SK-N-SH (cell line): ENCODE measurements at regions not wholly inside any gene's neighbourhood (a gene's known extent, or its start where the extent isn't known, plus 50 kb on each side); places are given as distances from the start of the nearest gene placed in this dataset.
"Not testable (repeated sequence)": the region's sequence is repeated elsewhere in the genome, so short reads cannot be mapped to it uniquely, and the experiment has no call there.

Experiments used
- CTCF ChIA-PET: fragments of 300-600, 350-600 bp; formaldehyde crosslinking; extraction: SDS; loops from one replicate; lab custom pipeline; 2021; lab: Yijun Ruan, JAX
- POLR2A ChIA-PET: fragments of 350-600 bp; sonication (Branson Sonifier 250); formaldehyde crosslinking; extraction: SDS; loops from one replicate; lab custom pipeline; 2020; ENCODE audit warnings: antibody characterized with exemption, inconsistent platforms; lab: Yijun Ruan, JAX
- DNase-seq: peaks from one replicate; pipeline ENCODE4 v3.0.0; 2012
- H2AFZ ChIP-seq: fragments of 200-600 bp; sonication (generic); 2 replicates; pipeline ENCODE4 v1.8.1; 2016; ENCODE audit warnings: antibody characterized with exemption, mild to moderate bottlenecking, low read depth
- H3F3A ChIP-seq: fragments of 200-600 bp; sonication (generic); replicated peaks from 2 replicates; pipeline ENCODE3; 2016; ENCODE audit warnings: antibody characterized with exemption, mild to moderate bottlenecking; ENCODE audit not compliant: insufficient read depth
- H3K27ac ChIP-seq, 2 experiments: fragments of 200-500 bp in 1 of 2; fragments of 200-600 bp in 1 of 2; sonication (Bioruptor generic) in 1 of 2; sonication (generic), shearing (Covaris generic) in 1 of 2; 2 replicates each; pipeline versions ENCODE4 v1.5.1 to v1.6.1; 2014 to 2016; ENCODE audit warnings: low read depth in 2 of 2, inconsistent platforms in 1 of 2, low read length in 1 of 2, mild to moderate bottlenecking in 1 of 2, mixed read lengths in 1 of 2
- H3K27me3 ChIP-seq: fragments of 200-600 bp; sonication (generic), shearing (Covaris generic); 2 replicates; pipeline ENCODE4 v1.6.1; 2016; ENCODE audit warnings: mixed run types; ENCODE audit not compliant: insufficient read depth
- H3K36me3 ChIP-seq, 2 experiments: fragments of 200-500 bp in 1 of 2; fragments of 200-600 bp in 1 of 2; sonication (Bioruptor generic) in 1 of 2; sonication (generic) in 1 of 2; replicated peaks in 1 of 2; 2 replicates each; pipeline versions ENCODE3 to v1.5.1; 2014 to 2016; ENCODE audit warnings: low read length in 1 of 2, mild to moderate bottlenecking in 1 of 2; ENCODE audit not compliant: insufficient read depth in 2 of 2, control insufficient read depth in 1 of 2
- H3K4me1 ChIP-seq, 2 experiments: fragments of 200-500 bp in 1 of 2; fragments of 200-600 bp in 1 of 2; sonication (Bioruptor generic) in 1 of 2; sonication (generic), shearing (Covaris generic) in 1 of 2; 2 replicates each; pipeline versions ENCODE4 v1.5.1 to v1.6.1; 2014 to 2016; ENCODE audit warnings: low read depth in 1 of 2, low read length in 1 of 2, mixed run types in 1 of 2; ENCODE audit not compliant: insufficient read depth in 2 of 2, control insufficient read depth in 1 of 2
- H3K4me2 ChIP-seq: fragments of 200-600 bp; sonication (generic), shearing (Covaris generic); 2 replicates; pipeline ENCODE4 v1.6.1; 2017; ENCODE audit warnings: mixed run types
- H3K4me3 ChIP-seq, 2 experiments: fragments of 200-500 bp in 1 of 2; fragments of 200-600 bp in 1 of 2; sonication (Bioruptor generic) in 1 of 2; sonication (generic), shearing (Covaris generic) in 1 of 2; 2 replicates each; pipeline versions ENCODE4 v1.5.1 to v1.8.1; 2014 to 2016; ENCODE audit warnings: low read depth in 2 of 2, inconsistent platforms in 1 of 2, low read length in 1 of 2, mild to moderate bottlenecking in 1 of 2, mixed read lengths in 1 of 2, moderate library complexity in 1 of 2
- H3K79me2 ChIP-seq: fragments of 200-600 bp; sonication (generic); 2 replicates; pipeline ENCODE4 v1.8.1; 2017; ENCODE audit warnings: mild to moderate bottlenecking; ENCODE audit not compliant: insufficient read depth
- H3K9ac ChIP-seq: fragments of 200-600 bp; sonication (generic); 2 replicates; pipeline ENCODE4 v1.6.1; 2017; ENCODE audit warnings: mixed run types
- H3K9me2 ChIP-seq: fragments of 200-600 bp; sonication (generic); 2 replicates; pipeline ENCODE4 v1.6.1; 2017; ENCODE audit warnings: mixed run types
- H3K9me3 ChIP-seq: fragments of 200-600 bp; sonication (generic); 2 replicates; pipeline ENCODE4 v1.6.1; 2017; ENCODE audit warnings: mixed run types, mild to moderate bottlenecking, moderate library complexity
- H4K20me1 ChIP-seq: fragments of 200-600 bp; sonication (generic); 2 replicates; pipeline ENCODE4 v1.6.1; 2017; ENCODE audit warnings: mild to moderate bottlenecking, mixed run types; ENCODE audit not compliant: insufficient read depth
- ELF1 ChIP-seq: IDR thresholded peaks from 2 replicates; pipeline ENCODE4 v1.4.0; 2012
- EP300 ChIP-seq, 2 experiments: IDR thresholded peaks; 2 replicates each; pipeline versions ENCODE4 v1.4.0 to v1.6.1; 2012; ENCODE audit warnings: borderline replicate concordance in 1 of 2, low read depth in 1 of 2, low read length in 1 of 2
- FOXJ3 ChIP-seq: sonication (generic); formaldehyde crosslinking; IDR thresholded peaks from 2 replicates; pipeline ENCODE4 v1.5.1; 2020; ENCODE audit warnings: mild to moderate bottlenecking, missing genetic modification reagents
- GATA2 ChIP-seq: sonication (generic); formaldehyde crosslinking; IDR thresholded peaks from 2 replicates; pipeline ENCODE4 v1.5.0; 2020; ENCODE audit warnings: mild to moderate bottlenecking, missing genetic modification reagents
- JUND ChIP-seq: IDR thresholded peaks from 2 replicates; pipeline ENCODE4 v1.4.0; 2012
- MXI1 ChIP-seq: IDR thresholded peaks from 2 replicates; pipeline ENCODE4 v1.6.1; 2012; ENCODE audit warnings: mild to moderate bottlenecking, low read depth, low read length, improper control_type of control experiment
- NFIC ChIP-seq: IDR thresholded peaks from 2 replicates; pipeline ENCODE4 v1.4.0; 2012; ENCODE audit warnings: borderline replicate concordance
- NRF1 ChIP-seq: IDR thresholded peaks from 2 replicates; pipeline ENCODE4 v1.6.1; 2012; ENCODE audit warnings: low read depth, mild to moderate bottlenecking, low read length
- POLR2AphosphoS5 ChIP-seq: IDR thresholded peaks from 2 replicates; pipeline ENCODE4 v1.6.1; 2012; ENCODE audit warnings: low read depth, low read length
- RCOR1 ChIP-seq: fragments of 150-350 bp; IDR thresholded peaks from 2 replicates; pipeline ENCODE4 v1.6.1; 2017; ENCODE audit warnings: antibody characterized with exemption, low read length
- RFX5 ChIP-seq: IDR thresholded peaks from 2 replicates; pipeline ENCODE4 v1.6.1; 2012; ENCODE audit warnings: mild to moderate bottlenecking, improper control_type of control experiment, low read length
- RXRA ChIP-seq: IDR thresholded peaks from 2 replicates; pipeline ENCODE4 v1.4.0; 2012; ENCODE audit warnings: low read depth, mild to moderate bottlenecking, borderline replicate concordance
- SIN3A ChIP-seq: IDR thresholded peaks from 2 replicates; pipeline ENCODE4 v1.6.1; 2012; ENCODE audit warnings: low read depth, mild to moderate bottlenecking, low read length, moderate library complexity, borderline replicate concordance
- SMC3 ChIP-seq: IDR thresholded peaks from 2 replicates; pipeline ENCODE4 v1.6.1; 2012; ENCODE audit warnings: low read depth, low read length, improper control_type of control experiment
- TAF1 ChIP-seq: IDR thresholded peaks from 2 replicates; pipeline ENCODE4 v1.6.1; 2012; ENCODE audit warnings: low read depth, mild to moderate bottlenecking, low read length, moderate library complexity, borderline replicate concordance
- TCF12 ChIP-seq: IDR thresholded peaks from 2 replicates; pipeline ENCODE4 v1.4.0; 2012
- USF1 ChIP-seq: IDR thresholded peaks from 2 replicates; pipeline ENCODE4 v1.4.0; 2012; ENCODE audit warnings: low read depth, borderline replicate concordance
- WGBS: methylation state at CpG from one replicate; pipeline ENCODE4 v1.1.6; 2017; ENCODE audit warnings: low lambda C conversion rate; 5-methylcytosine and 5-hydroxymethylcytosine counted together
- TF ChIP-seq, protein P1 (sequence below): fragments of 150-350 bp; IDR thresholded peaks from 2 replicates; pipeline ENCODE4 v1.6.1; 2017; ENCODE audit warnings: antibody characterized with exemption, low read length, low read depth, borderline replicate concordance
- TF ChIP-seq, protein P2 (sequence below): IDR thresholded peaks from 2 replicates; pipeline ENCODE4 v1.4.0; 2012; ENCODE audit warnings: low read depth

DNA sequence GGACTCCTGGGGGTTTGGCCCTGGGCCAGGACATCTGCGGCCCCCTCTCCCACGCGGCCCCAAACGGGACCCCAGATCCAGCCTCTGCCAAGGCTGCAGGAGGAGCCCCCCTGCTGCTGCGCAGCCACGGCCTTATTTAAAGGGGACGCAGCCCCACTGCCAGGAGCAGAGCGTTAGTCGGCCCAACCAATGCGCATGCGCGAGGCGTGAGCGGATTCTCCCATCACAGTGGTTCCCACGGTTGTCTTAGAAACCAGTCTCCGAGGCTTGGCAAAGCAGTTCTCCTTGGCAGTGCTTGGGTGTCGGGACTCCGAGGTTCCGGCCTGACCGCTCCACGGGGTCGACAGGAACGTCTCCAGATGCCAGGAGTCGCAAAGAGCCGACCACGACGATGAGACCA lies 288.3 kb upstream of the ZNF337 start:
- Histone ChIP-seq H3K36me3 (no peaks in the 10 kb centered on the region), H3K79me2 (no peaks in the 10 kb centered on the region), H3K9ac (no peak overlapping the region), H3K9me2 (no peaks in the 10 kb centered on the region), H3K4me1 (peaks cover 0 to 8% of the 10 kb centered on the region in 2 experiments; a peak in 1 of 4 replicates), H2AFZ (no peak overlapping the region), H4K20me1 (no peaks in the 10 kb centered on the region), H3K27me3 (no peaks in the 10 kb centered on the region), H3K4me3 (no peak overlapping the region), H3F3A (no peaks in the 10 kb centered on the region), H3K27ac (no peak overlapping the region), H3K4me2 (no peak overlapping the region), H3K9me3 (no peaks in the 10 kb centered on the region)
- CTCF ChIA-PET, result no interaction called here
- WGBS, result 93% methylated on average over 14 of the region's 27 CpGs
- POLR2A ChIA-PET, result no interaction called here
- TF ChIP-seq MXI1 (no peak), TAF1 (no peak), ELF1 (no peak), GATA2 (CRISPR knock-in tag) (no peak), SIN3A (no peak), TCF12 (no peak), USF1 (no peak), POLR2AphosphoS5 (no peak), JUND (no peak), RFX5 (no peak), NRF1 (no peak), RXRA (no peak), RCOR1 (no peak), FOXJ3 (CRISPR knock-in tag) (no peak), EP300 (IDR thresholded peaks at IDR 0.05; ENCODE audit: borderline replicate concordance in 1 of 2, low read depth in 1 of 2, low read length in 1 of 2) (no peak), SMC3 (no peak), NFIC (no peak)
- TF ChIP-seq, protein P1, sequence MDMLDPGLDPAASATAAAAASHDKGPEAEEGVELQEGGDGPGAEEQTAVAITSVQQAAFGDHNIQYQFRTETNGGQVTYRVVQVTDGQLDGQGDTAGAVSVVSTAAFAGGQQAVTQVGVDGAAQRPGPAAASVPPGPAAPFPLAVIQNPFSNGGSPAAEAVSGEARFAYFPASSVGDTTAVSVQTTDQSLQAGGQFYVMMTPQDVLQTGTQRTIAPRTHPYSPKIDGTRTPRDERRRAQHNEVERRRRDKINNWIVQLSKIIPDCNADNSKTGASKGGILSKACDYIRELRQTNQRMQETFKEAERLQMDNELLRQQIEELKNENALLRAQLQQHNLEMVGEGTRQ, result no peak
- TF ChIP-seq, protein P2, sequence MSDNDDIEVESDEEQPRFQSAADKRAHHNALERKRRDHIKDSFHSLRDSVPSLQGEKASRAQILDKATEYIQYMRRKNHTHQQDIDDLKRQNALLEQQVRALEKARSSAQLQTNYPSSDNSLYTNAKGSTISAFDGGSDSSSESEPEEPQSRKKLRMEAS, result no peak
- DNase-seq, result no peak

DNA sequence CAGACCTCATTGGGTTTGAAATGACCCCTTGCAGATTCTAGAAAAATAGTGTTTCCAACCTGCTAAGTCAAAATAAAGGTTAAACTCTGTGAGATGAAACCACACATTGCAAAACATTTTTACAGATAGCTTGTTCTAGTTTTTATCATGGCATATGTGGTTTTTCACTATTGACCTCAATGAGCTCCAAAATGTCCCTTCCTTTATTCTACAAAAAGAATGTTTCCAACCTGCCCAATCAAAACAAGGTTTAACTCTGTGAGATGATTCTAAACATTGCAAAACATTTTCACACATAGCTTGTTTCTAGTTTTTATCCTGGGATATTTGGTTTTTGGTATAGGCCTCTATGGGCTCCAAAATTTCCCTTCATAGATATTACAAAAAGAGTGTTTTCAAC lies 286.0 kb upstream of the ZNF337 start:
- H2AFZ ChIP-seq, H3K9me2 ChIP-seq, H3K36me3 ChIP-seq, DNase-seq, H3K4me2 ChIP-seq, H3K27me3 ChIP-seq, POLR2A ChIA-PET, H3K9ac ChIP-seq, H3K79me2 ChIP-seq, H3F3A ChIP-seq, H3K4me1 ChIP-seq, H3K9me3 ChIP-seq, H3K27ac ChIP-seq, H4K20me1 ChIP-seq, H3K4me3 ChIP-seq, CTCF ChIA-PET: not testable (repeated sequence)

- H2AFZ ChIP-seq, H3K27ac ChIP-seq, H3K9ac ChIP-seq, H3K4me2 ChIP-seq, H3K36me3 ChIP-seq, H3K4me1 ChIP-seq, H4K20me1 ChIP-seq, H3K9me3 ChIP-seq, DNase-seq, POLR2A ChIA-PET, H3K9me2 ChIP-seq, H3K4me3 ChIP-seq, H3K27me3 ChIP-seq, H3K79me2 ChIP-seq, CTCF ChIA-PET, H3F3A ChIP-seq: not testable (repeated sequence)
- 73% methylated on average over 10 of the region's 10 CpGs for WGBS
Observed at GRCh38 chr20:25978450-25979190, 282.0 kb upstream of the ZNF337 start.

DNA sequence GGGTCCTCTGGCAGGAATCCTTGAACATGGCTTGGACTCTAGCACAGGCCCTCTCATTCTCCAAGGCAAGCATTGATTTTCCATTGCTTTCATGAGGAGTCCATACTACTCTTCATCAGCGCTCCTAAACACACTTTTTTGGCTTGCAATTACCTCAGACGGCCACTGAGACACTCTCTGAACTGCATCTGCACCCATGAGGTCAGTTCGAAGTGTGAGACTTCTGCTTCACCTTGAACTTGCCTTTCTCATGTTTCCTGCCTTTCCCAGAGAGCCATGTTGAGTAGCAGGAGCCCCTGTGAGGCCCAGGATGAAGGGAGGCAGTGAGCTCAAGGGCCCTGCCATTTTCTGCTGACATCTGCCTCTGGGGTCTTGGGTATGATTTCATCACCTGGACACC lies 279.2 kb upstream of the ZNF337 start:
- CTCF ChIA-PET, POLR2A ChIA-PET, H4K20me1 ChIP-seq: not testable (repeated sequence)

More for the DNA sequence above, 279.2 kb upstream of the ZNF337 start:
- not testable (repeated sequence) for H3K4me3 ChIP-seq, H2AFZ ChIP-seq, H3K4me2 ChIP-seq, H3K4me1 ChIP-seq, H3F3A ChIP-seq, H3K9me3 ChIP-seq, H3K79me2 ChIP-seq, H3K27ac ChIP-seq, H3K36me3 ChIP-seq, H3K27me3 ChIP-seq, DNase-seq, H3K9ac ChIP-seq, H3K9me2 ChIP-seq
- WGBS, result 36% methylated on average over 3 of the region's 3 CpGs
